HTR-8/SVneo (cell line): ENCODE measurements at regions not wholly inside any gene's neighbourhood (a gene's known extent, or its start where the extent isn't known, plus 50 kb on each side); places are given as distances from the start of the nearest gene placed in this dataset.
"Not testable (repeated sequence)": the region's sequence is repeated elsewhere in the genome, so short reads cannot be mapped to it uniquely, and the experiment has no call there.

Experiments used
- DNase-seq: peaks from one replicate; pipeline ENCODE4 v3.0.0; 2011; ENCODE audit warnings: low spot score, mixed read lengths; ENCODE audit not compliant: insufficient read length
- FAIRE-seq: peaks from 2 replicates; lab custom pipeline; 2011; peaks lifted over from hg19 to GRCh38; lab: Jason Lieb, UNC

DNA sequence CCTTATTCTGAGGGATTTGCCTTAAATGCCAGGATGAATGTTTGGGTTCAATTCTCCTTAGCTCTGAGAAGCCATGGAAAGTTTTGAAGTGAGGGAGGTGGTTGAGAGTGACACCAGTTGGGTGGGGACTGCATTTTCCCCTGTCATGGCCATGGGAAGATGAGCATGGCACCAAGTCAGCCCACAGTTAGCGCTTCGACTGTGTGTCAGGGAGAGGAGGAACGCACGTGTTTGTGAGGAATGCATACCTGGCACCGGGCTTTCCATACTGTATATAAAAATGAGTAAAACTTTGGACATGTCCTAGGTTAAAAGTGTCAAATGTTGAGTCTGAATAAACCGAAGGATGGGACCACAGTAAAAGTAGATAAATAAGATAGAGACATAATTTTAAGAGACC lies 187.5 kb upstream of the KL start:
- FAIRE-seq (no peak), DNase-seq (no peak)

DNA sequence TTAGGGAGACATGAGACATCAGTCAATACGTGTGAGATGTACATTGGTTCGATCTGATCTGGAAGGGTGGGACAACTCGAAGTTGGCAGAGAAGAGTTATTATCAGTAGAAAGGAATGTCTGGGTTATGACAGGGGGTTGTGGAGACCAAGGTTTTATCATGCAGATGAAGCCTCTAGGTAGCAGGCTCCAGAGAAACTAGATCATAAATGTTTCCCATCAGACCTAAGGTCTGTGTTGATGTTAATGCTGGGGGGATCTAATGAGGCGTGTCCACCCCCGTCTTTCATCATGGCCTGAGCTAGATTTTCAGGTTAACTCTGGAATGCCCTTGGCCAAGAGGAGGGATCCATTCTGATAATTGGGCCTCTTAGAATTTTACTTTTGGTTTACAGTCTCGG lies 187.0 kb upstream of the KL start:
- no peak for DNase-seq
- no peak for FAIRE-seq

DNA sequence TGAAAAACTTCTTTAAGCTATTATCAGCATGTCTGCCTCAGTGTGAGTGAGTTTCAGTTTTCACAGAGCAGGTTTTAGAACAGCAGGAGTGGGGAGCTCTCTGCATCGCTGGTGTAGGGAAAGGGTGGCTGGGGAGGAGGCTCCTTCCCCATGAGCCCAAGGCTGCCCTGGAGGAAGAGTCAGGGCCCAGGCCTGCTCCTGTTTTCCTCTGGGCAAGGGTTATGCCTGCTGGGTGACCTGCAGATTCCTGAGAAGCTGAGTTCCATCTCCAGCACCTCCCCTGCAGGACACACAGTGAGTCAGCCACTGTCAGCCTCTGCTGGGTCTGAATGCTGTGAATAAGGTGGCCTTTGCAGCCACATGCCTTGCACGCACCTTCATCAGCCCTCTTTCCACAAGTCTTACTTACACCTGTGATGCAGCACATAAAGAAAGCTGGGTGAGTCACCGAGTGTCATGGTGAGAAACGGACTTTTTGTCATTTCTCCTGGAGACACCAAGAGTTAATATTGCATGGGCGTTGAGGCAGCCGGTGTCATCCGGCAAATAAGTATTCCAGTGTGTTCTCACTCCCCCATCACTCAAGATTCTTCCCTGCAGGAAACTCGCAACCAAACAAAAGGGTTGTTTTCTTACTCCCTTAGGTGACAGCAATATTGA lies 186.4 kb upstream of the KL start:
- no peak for FAIRE-seq
- peak; percentile 44 for DNase-seq

DNA sequence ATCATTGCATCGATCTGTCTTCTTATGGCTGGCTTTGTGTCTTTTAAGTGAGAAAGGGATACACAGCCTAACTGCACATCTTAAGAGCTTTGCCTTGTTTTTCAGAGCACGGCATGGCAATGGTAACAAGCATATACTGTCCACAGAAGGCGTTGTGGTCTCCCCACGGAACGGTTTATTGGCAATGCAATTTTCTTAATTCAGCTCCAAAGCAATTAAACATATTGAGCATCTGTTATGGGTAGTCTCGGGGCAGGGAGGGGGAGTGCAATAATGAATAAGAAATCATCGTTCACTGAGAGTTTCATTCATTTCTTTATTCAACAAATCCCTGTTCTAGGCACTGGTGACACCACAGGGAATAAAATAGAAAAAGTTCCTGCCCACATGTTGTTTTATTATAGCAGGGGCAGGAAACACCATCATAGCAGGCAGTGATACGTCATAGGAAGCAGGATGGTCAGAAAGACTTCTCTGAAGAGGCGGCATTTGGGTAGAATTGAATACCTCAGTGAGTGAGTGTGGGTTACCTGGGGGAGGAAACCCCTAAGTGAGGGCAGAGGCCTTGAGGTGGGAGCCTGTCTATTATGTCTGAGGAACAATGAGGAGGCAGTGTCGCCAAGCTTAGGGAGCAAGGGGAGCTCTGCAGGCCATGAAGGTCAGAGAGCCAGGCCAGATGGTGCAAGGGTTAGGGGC lies 185.7 kb upstream of the KL start:
- FAIRE-seq (no peak), DNase-seq (no peak)

DNA sequence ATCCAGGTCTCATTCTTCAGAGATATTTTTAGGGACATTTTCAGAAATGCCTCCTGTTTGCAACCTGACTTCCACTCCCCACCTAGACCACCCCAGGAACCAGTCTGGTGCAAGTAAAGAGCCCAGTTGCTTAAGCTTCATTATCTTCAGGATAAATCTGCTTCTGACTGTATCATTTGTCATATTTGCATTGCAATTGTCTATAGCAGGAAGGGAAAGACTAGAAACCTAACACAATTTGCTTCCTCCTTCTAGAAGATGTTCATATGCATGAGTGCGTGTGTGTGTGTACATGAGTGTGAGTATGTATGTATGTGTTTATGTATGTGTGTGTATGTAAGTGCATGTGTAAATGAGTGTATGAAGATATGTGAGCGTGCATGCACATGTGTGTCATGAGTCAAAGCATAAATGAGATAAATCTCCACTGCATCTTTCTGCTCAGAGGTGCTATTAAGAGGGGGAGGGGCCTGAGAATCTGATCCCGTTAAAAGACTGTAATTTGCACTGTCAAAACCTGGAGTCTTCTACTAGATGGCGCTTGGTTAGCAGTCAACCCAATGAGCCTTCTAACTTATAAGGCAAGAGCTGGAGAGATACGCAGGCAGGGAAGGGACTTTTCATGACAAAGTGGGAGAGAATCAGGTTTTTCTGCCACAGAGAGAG lies 178.8 kb upstream of the KL start:
- FAIRE-seq: no peak
- DNase-seq: no peak

DNA sequence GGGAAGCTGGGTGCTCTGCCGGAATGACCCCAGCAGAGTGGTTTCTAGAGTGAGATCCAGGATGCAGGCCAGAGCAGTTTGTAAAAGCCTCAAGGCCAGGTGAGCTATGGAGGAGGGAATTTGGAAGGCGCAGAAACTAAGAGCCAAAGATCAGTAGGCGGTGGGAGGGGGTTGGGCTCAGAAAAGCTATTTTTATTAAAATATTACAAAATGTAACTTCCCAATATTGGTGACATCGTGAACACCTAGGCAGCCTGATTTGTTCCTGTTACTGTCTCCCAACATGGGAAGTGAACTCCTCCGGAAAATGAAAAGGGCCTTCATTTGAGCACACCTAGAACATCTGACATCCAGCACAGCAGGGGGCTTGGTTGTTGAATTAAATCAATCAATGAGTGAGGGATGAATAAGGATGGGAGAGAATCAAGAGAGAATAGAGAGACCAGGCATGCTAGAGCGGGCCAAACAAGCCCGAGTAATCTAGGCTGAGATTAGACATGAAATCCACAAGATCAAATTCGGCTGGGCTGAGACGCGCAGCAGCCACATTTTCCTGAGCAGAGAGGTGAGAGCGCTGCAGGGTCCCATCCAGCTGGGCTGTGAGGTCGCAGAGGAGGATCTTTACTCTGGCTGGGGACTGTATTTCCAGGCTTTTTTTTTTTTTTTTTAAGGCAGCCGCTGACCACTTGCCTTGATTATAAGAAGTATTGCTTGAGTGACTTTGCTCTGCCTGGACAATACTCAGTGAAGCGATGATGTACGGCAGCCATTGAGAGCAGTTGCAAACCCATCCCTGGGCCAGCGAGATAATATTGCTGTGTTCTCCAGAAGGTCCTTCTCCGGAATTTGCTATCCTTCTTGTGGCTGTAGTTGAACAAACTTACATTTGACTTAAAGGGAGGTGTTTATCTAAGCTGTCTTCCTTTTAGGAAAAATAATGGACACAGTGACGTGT lies 178.0 kb upstream of the KL start:
- no peak for DNase-seq
- FAIRE-seq: no peak

DNA sequence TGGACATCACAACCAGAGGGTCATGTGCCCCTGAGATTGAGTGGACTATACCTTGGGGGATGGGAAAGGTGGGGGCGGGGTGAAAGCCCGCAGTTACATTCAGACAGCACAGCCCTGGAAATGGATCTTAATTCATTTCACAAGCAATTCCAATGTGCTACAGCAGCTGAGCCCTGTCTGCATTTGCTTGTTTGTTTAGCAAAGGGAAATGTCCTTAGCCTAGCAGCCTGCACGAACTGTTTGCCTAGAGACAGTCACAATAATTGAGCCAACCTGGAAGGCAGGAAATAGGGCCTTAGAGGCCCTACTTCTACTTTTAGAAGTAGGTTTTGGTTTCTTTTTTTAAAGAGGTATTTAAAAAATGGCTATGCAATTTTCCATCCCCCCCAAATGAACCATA lies 177.3 kb upstream of the KL start:
- FAIRE-seq: no peak
- no peak for DNase-seq

DNA sequence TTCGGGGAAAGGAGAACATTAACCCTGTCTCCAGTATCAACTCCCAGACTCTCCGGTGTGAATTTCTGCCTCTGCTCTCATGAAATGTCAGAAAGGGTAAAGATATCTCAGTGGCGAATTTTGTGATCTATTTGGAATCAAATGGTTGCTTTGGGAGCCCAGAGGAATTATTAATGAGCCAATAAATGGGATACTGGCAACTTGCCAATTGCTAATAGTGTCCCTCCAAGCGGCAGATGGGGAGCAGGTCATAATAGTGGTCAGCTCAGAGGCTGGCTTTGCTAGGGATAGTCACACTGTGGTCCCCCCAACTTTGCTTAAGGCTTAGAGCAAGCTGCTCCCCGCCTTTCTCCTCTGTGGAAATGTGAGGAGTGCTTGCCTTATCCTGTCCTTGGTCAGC lies 176.1 kb upstream of the KL start:
- DNase-seq: no peak
- FAIRE-seq: no peak

DNA sequence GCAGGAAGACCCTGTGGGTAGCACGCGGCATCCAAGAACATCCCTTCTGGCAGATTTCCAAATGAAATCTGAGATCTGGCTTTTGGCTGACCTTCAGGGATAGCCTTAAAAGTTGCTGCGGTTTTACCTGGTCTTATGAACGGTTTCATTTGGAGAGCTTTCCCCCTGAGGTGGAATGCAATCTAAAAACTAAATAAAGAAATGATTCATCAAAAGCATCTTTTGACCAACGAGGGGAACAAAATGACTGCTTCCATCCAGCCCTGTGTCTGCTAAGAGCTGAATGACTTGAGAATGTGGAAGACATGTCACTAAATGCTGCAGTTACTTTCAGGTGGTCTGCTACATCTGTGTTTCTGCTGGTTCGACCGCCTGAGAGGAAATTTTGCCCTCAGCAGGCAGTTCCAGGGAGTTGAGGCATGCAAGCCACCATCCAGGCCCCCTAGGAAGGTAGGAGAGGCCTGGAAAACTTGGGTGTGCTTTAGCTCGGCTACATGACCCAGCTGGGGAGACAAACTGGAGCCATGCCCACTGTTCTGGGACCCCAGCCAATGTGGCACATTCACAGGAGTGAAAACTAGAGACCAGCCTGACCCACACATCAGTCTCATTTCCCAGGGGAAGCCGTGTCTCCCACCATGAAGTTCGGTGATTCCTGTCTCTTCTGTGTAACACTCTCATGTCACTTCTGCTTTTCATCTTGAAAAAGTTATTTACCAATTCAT lies 175.1 kb upstream of the KL start:
- DNase-seq (no peak), FAIRE-seq (no peak)

DNA sequence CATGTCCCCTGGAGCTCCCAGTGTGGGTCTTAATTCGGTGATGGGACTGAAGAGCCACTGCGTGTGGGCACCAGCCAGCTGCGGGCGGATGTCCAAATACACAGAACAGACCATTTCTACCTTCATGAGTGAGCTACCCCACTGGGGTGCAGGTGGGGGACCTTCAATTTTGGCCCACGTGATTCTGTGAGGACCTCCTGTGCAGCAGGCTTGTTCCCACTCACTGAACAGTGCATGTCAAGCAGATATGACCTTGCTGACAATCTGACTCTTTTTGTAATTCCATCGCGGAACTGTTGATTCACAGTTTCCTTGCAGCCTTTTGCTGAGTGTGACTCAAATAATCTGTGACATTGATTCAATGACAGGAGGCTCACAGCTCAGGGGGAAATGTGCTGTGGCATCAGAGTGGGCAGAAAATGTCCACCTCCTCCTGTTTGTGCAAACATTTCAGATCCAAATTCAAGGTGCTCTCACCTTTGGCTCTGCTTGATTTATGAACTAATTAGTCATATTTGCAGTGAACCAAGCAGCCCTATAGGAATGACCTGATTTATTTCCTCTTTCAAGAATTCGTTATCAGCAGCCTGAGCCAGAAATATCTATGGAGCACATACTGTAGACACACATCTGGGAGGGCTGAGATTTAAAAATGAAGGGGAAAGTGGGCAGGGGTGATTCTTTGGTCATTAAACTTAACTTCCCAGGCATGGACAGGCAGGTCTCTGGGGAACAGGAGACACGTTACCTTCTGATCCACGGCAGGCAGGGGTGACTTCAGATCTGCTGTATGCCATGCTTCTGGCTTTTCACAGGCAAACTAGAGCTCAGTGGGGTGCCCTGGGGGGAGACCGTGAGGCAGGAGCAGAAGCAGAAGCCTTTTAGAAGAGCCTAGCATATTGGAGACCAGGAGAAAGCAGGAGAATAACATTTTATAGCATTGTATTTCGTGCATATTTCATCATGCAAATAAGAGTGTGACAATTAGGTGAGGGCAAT lies 170.0 kb upstream of the KL start:
- no peak for FAIRE-seq
- DNase-seq: no peak

DNA sequence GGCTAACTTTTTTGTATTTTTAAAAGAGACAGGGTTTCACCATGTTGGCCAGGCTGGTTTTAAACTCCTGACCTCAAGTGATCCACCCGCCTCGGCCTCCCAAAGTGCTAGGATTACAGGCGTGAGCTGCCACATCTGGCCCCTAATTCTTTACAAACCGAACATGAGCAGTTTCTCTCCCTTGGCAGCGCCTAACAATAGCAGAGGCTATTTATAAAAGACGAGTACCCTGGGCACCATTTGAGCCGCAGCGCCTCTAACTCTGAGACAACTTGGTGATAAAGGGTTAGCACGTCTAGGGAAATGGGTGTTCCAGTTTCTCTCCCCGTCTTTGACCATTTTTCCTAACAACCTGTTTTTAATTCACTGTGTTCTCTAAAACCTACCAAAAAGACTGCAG lies 168.2 kb upstream of the KL start:
- not testable (repeated sequence) for FAIRE-seq, DNase-seq

DNA sequence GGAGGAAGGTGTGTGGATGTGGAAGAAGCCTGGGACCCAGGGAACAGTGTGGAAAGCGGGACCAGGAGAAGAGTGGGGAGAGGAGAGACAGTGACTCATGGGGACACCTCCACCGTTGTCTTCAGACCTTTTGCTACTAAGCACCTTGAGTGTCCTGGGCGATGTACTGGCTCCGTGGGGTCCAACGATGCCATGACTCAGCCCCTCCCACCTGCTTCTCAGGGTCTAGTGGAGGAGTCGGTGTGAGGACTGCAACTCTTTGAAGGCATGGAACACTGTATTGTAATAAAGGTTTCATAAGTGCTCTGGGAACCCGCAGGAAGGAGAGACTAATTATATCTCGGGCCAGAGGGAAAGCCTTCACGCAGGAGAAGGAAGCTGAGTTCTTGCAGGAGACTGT lies 166.9 kb upstream of the KL start:
- DNase-seq (no peak), FAIRE-seq (no peak)

DNA sequence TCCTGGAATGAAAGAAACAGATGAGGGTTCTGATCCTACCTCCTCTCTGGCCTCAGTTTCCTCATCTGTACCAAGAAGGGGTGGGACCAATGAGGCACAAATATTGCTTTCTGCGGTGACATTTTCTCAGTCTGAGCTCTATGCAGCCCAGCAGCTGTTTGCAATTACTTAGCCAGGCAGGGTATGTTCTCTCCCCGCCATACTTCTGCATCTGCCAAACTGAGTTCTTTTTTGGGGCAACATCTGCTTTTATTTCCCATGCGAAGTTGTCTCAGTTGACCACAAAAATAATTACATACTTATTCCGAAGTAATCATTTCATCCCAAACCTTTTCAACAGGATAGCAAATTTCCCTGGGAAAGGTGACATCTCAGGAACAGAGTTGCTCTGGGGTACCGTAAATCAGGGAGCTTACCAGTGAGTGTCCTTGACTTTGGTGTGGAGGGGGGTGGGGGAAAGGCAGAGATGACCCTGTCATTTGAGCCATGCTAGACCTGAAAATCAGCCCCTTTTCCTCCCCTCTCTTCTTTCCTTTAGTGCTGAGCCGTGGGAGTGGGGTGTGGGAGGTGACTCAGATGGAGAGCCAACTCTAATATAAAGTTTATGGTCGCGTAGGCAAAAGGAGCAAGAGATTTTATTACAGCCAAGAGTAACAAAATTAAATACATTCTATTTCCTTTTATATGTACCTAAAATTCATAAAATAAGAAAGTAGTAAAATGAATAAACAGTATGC lies 165.7 kb upstream of the KL start:
- no peak for DNase-seq
- FAIRE-seq: no peak

DNA sequence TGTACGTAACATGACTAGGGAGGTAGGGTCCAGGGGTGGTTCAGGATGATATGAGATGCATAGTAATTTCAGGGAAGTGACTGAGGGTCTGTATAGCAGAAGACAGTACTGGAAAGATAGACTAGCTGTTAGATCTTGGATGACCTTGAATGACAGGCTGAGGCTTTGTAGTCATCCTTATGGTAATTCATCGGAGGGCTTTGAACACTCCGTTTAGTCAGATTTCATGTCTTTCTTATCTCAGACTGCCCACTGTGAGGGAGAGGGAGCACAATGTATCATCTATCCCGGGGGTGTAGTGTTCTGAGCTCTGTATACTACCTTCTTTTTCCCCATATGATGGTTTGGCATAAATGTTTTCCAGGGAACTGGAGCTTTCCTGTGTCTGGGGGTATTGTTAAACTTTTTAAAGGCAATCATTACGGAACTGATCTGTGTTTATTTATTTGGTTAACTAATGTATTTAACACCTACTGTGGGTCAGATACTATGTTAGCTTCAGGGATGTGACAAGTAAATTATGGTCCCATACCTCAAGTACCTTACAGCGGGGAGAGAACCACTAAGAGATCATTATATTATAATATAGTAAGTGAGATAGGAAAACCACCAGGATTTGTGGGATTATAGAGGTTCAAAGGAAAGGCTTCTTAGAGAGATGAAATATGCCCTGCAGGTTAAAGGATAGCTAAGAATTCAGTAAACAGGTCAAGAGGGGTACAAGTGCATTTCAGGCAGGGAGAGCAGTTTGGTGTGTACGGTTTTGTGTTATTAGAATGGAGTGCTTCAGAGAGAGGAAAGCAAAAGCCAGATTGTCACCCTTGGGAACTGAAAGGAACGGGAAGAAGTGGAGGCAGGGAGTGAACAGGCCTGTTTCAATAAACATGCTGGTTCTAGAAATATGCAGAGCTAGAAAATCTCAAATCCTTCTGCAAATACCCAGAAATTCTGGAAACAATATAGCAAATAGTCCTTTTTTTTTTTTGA lies 164.8 kb upstream of the KL start:
- no peak for DNase-seq
- FAIRE-seq: no peak

DNA sequence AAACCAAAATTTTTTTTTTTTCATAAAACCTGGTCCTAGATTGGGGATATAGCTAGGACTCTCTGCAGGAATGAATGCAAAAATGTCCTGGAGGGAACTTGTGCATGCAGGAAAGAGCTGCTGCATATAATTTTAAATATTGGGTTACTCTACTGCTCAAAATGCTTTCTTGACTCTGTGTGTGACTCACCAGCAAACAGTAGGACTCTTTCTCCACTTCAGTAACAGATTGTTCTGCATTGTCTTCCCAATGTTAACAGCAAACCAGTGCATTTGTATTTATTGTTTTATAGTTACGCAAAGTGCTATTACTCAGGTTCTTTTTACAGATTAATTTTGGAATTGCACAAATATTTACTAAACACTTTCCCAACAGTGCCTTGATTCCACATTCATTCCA lies 163.7 kb upstream of the KL start:
- FAIRE-seq (no peak), DNase-seq (no peak)

DNA sequence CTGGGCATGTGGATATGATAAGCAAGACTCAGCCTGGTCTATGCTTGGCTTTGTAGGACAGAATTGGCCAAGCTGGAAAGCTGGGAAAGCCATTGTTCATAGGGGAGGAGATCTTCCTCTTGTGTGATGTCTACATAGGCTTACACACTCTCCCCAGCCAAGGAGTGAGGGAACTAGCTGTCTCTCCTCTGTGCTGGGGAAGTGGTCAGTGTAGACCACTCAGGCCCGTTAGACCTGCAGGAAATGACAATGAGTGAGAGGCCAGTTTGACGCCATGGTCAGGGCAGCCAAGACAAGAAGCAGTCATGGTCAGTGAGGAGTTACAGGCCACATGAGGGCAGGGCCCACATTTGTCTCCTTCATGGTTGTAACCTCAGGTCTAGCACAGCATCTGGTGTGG lies 159.1 kb upstream of the KL start:
- DNase-seq (no peak), FAIRE-seq (no peak)

DNA sequence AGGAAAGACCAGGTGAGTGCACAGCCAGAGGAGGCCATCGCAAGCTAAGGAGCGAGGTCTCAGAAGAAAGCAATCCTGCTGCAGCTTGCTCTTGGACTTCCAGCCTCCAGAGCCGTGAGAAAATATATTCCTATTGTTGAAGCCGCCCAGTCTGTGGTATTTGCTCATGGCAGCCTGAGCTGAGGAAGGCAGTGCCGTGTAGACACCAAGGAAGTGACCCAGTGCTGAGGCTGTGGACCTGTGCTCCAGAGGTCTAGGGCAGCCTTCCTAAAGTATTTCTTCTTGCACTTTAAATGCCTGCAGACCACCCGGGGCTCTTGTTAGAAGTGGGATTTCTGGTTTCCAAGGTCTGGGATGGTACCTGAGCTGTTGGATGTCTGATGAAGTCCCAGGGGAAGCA lies 158.5 kb upstream of the KL start:
- DNase-seq (no peak), FAIRE-seq (no peak)
